ENCODE measurements at regions not wholly inside any gene's neighbourhood (a gene's known extent, or its start where the extent isn't known, plus 50 kb on each side); places are given as distances from the start of the nearest gene placed in this dataset.

DNA sequence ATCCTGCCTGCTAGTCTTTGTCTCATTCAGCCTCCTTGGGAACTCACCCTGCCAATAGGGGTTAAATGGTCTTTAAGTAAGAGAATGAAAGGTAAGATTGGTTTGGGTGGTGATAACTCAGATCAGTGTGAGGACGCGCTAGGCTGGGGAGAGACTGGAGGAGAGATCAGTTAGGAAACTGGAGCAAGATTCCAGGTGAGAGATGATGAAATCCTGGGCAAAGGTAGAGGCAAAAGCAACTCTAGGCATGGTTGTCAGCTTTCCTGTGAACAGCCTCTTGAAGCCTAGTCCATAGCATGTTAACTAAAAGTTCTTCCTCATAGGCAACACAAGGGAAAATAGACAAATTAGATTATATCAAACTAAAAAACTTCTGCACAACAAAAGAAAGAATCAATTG is 145.2 kb upstream of the ANKRD28 start:
- TF ChIP-seq, protein P1, sequence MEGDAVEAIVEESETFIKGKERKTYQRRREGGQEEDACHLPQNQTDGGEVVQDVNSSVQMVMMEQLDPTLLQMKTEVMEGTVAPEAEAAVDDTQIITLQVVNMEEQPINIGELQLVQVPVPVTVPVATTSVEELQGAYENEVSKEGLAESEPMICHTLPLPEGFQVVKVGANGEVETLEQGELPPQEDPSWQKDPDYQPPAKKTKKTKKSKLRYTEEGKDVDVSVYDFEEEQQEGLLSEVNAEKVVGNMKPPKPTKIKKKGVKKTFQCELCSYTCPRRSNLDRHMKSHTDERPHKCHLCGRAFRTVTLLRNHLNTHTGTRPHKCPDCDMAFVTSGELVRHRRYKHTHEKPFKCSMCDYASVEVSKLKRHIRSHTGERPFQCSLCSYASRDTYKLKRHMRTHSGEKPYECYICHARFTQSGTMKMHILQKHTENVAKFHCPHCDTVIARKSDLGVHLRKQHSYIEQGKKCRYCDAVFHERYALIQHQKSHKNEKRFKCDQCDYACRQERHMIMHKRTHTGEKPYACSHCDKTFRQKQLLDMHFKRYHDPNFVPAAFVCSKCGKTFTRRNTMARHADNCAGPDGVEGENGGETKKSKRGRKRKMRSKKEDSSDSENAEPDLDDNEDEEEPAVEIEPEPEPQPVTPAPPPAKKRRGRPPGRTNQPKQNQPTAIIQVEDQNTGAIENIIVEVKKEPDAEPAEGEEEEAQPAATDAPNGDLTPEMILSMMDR (IDR thresholded peaks at IDR 0.05; ENCODE audit: insufficient read depth, low read length), result no peak
- no peak for DNase-seq (ENCODE audit: low read depth)
- no peak overlapping the region for H3K4me3 ChIP-seq (ENCODE audit: low read depth, low read length)

DNA sequence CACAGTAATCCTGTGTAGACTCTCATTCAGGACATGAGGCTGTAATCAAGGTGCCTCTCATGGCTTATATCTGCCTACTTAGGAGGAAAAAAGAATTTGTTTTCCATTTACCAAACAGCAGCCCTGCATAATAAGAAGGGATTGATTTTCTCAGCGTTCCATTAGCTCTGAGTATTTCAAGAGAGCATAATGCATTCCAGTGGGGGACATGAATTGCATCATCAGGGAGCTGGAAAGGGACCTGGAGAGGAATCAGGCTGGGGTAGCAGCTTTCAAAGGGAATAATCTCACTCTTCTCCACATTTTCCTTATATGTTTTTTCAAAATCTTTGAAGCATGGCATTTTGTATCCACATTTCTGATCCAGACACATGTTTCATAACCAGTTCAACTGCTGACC is 150.6 kb upstream of the ANKRD28 start:
- TF ChIP-seq, protein P1 (IDR thresholded peaks at IDR 0.05; ENCODE audit: insufficient read depth, low read length), result no peak

DNA sequence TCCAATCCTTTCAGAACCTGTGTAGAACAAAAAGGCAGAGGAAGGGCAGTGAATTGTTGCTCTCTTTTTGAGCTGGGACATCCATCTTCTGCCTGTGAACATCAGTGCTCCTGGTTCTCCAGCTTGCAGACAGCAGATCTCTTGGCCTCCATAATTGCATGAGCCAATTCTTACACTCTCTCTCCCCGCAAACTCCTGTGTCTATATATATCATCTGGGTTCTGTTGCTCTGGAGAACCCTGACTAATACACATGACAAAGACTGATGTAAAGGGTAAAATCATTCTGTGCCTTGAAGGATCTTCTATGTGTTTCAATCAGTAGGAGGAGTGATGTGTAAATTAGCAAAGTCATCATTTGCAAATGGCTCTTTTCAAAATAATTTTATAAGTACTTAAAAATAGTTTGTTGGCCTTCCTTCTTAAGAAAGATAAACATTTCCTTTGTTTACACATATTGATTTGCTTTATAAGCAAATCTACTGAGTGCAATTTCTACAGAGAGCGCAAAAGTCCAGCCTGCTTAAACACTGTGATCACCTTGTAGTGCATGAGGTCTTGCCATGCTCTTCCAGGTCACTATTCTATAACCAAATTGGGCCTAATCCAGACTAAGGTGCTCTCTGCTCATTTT is 154.9 kb upstream of the ANKRD28 start:
- H3K4me3 ChIP-seq (ENCODE audit: low read depth, low read length), result no peak overlapping the region
- TF ChIP-seq, protein P1 (IDR thresholded peaks at IDR 0.05; ENCODE audit: insufficient read depth, low read length), result no peak
- no peak for DNase-seq (ENCODE audit: low read depth)

More for the DNA sequence above, 150.6 kb upstream of the ANKRD28 start:
- DNase-seq (ENCODE audit: low read depth), result no peak
- no peak overlapping the region for H3K4me3 ChIP-seq (ENCODE audit: low read depth, low read length)

DNA sequence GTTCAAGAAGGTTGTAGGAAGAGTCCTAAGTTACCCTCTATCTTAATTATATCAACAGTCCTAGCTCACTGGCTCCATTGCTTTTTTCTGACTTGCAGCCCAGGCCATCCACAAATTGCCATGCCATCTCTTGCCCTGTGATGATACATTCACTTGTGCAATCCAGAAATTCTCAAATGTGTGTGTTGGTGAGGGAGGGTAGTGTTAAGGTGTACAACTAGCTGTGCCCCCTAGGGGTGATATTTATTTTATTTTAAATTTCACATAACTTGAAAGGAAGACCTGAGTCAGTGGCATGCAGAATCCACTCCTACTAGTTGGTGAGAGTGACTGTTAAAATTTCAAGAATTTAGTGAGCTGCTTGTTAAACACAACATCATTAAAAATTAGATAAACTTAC is 156.1 kb upstream of the ANKRD28 start:
- no peak for DNase-seq (ENCODE audit: low read depth)
- H3K4me3 ChIP-seq (ENCODE audit: low read depth, low read length), result no peak overlapping the region
- TF ChIP-seq, protein P1 (IDR thresholded peaks at IDR 0.05; ENCODE audit: insufficient read depth, low read length), result no peak

DNA sequence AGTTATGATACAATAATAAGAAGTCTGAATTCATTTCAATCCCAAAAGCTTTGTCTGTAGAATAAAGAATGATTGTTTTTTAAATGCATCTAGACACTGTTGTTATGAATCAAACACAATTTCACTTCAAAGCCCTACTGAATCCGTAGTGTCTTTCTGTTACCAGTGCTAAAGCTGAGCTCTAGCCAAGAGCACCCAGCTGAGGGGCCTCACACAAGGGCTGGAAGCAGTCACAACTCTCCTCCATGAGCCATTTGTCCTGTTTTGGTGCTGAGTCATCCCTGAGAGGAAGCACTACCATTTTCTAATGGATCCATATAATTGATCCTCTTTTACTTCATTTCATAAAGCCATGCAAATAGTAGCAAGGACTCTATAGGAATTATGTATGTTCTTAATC is 158.2 kb upstream of the ANKRD28 start:
- TF ChIP-seq, protein P1 (IDR thresholded peaks at IDR 0.05; ENCODE audit: insufficient read depth, low read length), result no peak
- DNase-seq (ENCODE audit: low read depth), result no peak
- no peak overlapping the region for H3K4me3 ChIP-seq (ENCODE audit: low read depth, low read length)

DNA sequence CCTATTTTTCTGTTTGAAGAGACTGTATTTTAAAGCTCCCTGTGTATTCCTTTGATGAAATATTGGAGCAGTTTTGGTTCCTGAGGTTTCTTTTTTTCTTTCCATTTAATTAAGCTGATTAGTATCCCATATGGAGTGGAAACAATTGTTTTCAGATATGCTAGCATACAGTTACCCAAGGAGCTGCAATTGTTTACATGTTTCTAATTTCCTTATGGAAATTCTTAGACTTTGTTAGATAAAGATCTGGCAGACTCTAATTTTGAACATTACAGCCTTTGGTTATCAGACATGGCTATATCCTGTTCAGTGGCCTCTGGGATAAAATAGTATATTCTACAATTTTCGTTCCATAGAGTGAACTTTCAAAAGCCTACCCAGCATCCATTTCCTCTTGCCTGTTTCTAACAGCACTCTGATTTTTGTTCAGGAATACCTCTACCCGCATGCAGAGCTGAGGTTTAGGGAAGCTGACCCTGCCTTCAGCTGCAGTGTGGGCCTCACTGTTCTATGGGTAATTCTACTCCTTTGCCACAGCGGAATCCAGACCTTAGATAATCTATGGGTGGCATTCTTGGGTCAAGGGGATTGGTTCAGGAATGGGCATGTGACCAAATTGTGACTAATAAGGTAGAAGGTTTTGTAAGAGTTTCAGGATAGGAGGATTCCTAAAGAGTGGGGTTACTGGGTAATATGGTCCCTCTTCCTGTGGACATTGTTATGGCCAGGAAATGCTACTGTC is 161.1 kb upstream of the ANKRD28 start:
- peak; percentile 87 for DNase-seq (ENCODE audit: low read depth)
- TF ChIP-seq, protein P1 (IDR thresholded peaks at IDR 0.05; ENCODE audit: insufficient read depth, low read length), result no peak
- H3K4me3 ChIP-seq (ENCODE audit: low read depth, low read length), result no peak overlapping the region

Measured in fibroblast of the aortic adventitia (primary cell).